ENCODE measurements at regions not wholly inside any gene's neighbourhood (a gene's known extent, or its start where the extent isn't known, plus 50 kb on each side); places are given as distances from the start of the nearest gene placed in this dataset.
A peak's percentile ranks its signal among the peaks of the same experiment; 100 is the strongest.

DNA sequence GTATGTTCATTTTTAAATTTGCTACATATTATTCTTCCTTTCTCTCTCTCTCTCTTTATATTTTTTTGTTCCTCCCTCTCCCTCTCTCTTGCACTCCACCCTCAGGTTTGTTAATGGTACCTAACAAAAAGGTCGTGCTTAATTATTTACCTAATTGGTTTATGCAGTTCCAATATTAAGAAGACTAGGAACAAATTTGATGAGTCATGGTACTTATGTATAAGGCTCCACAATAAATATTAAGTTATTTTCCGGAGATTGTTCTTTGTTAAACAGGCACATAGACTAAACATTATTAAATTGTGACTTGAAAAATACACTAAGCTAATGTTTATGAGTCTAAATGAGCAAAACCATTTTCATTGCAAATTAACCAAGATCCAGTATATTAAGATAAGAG is 1200.8 kb upstream of the ALCAM start:
- H3K14ac ChIP-seq (ENCODE audit: insufficient read length): no peak overlapping the region
- H3K4ac ChIP-seq (replicated peaks; ENCODE audit: insufficient read length, low read depth, low read length): no peak overlapping the region
- H3K56ac ChIP-seq (replicated peaks; ENCODE audit: insufficient read length, low read depth, low read length): no peak overlapping the region
- H3K9me3 ChIP-seq (ENCODE audit: insufficient read depth in 2 of 2, low read depth in 1 of 2, low read length in 1 of 2): peaks cover 13 to 19% of the 10 kb centered on the region in 2 experiments
- no peaks in the 10 kb centered on the region for H3K4me1 ChIP-seq (replicated peaks in 1 of 4; ENCODE audit: control insufficient read depth in 3 of 4, insufficient read depth in 4 of 4, low read length in 3 of 4)
- DNase-seq (ENCODE audit: low read depth in 1 of 2, low spot score in 2 of 2) (no peak), FAIRE-seq (no peak)
- no peak overlapping the region for H4K5ac ChIP-seq (ENCODE audit: insufficient read length, low read depth, low read length)
- TF ChIP-seq EGR1 (IDR thresholded peaks at IDR 0.05; ENCODE audit: borderline replicate concordance, low read depth, low read length) (no peak), BACH1 (IDR thresholded peaks at IDR 0.05; ENCODE audit: low read length) (peak; percentile 46; the same call in 1 of the 2 replicates)
- TF ChIP-seq, protein P1, sequence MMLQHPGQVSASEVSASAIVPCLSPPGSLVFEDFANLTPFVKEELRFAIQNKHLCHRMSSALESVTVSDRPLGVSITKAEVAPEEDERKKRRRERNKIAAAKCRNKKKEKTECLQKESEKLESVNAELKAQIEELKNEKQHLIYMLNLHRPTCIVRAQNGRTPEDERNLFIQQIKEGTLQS (IDR thresholded peaks at IDR 0.05; ENCODE audit: insufficient read depth, low read depth, low read length): no peak
- H2AK5ac ChIP-seq (ENCODE audit: low read depth, low read length): no peak overlapping the region
- H3K36me3 ChIP-seq (ENCODE audit: control insufficient read depth in 2 of 4, insufficient read depth in 4 of 4, low read length in 3 of 4): peaks cover 0 to 3% (median 0%) of the 10 kb centered on the region in 4 experiments; a peak in 1 of 8 replicates
- no peak overlapping the region for H2BK12ac ChIP-seq (ENCODE audit: low read depth, low read length)
- POLR2A ChIA-PET (ENCODE audit: partially characterized antibody): no interaction called here
- 85% methylated on average over 2 of the region's 2 CpGs; no CpG with 5 or more reads in 1 of the 2 experiments for WGBS, 2 experiments (ENCODE audit: extremely low coverage in 1 of 2, insufficient coverage in 1 of 2, insufficient read length in 1 of 2, insufficient replicate concordance in 2 of 2, low coverage in 1 of 2, low lambda C conversion rate in 2 of 2, missing lambda C conversion rate in 1 of 2)
- CTCF ChIA-PET (ENCODE audit: partially characterized antibody): no interaction called here
- no peak overlapping the region for H2BK120ac ChIP-seq (replicated peaks; ENCODE audit: low read depth, low read length)
- no peak overlapping the region for H3K9ac ChIP-seq (replicated peaks in 1 of 4; ENCODE audit: extremely low read depth in 1 of 4, low read depth in 3 of 4, low read length in 3 of 4)
- no peak overlapping the region for H3K4me3 ChIP-seq (ENCODE audit: extremely low read depth in 1 of 4, insufficient read depth in 2 of 4, low read depth in 3 of 4, low read length in 4 of 4)
- no peaks in the 10 kb centered on the region for H3K79me1 ChIP-seq (ENCODE audit: low read depth, low read length)
- H4K8ac ChIP-seq (ENCODE audit: extremely low read depth, insufficient read depth, low read length): no peak overlapping the region
- H2BK15ac ChIP-seq (ENCODE audit: low read length): no peak overlapping the region
- no peak overlapping the region for H4K91ac ChIP-seq (replicated peaks; ENCODE audit: insufficient read length, low read length)
- H2AFZ ChIP-seq (ENCODE audit: low read length): no peak overlapping the region
- H3K4me2 ChIP-seq (ENCODE audit: insufficient read depth in 1 of 2, low read depth in 2 of 2, low read length in 2 of 2): no peak overlapping the region
- H3K23me2 ChIP-seq (ENCODE audit: low read depth, low read length): no peaks in the 10 kb centered on the region
- no peak overlapping the region for H2BK20ac ChIP-seq (ENCODE audit: low read length)
- no peak overlapping the region for H3K27ac ChIP-seq (ENCODE audit: low read depth, low read length)
- H4K20me1 ChIP-seq (replicated peaks in 1 of 2; ENCODE audit: control insufficient read depth in 1 of 2, insufficient read depth in 2 of 2, low read length in 2 of 2): no peaks in the 10 kb centered on the region
- H3K18ac ChIP-seq (ENCODE audit: extremely low read depth, low read length): no peak overlapping the region
- H2BK5ac ChIP-seq (ENCODE audit: low read depth, low read length): no peak overlapping the region
- H3K27me3 ChIP-seq (replicated peaks in 1 of 4; ENCODE audit: control insufficient read depth in 3 of 4, extremely low read depth in 1 of 4, insufficient read depth in 3 of 4, low read length in 3 of 4): no peaks in the 10 kb centered on the region
- no peaks in the 10 kb centered on the region for H3K79me2 ChIP-seq (ENCODE audit: control insufficient read depth in 1 of 2, insufficient read depth in 2 of 2, low read length in 2 of 2)
- no peak overlapping the region for H3K23ac ChIP-seq (ENCODE audit: insufficient read length)
